ENCODE measurements at regions not wholly inside any gene's neighbourhood (a gene's known extent, or its start where the extent isn't known, plus 50 kb on each side); places are given as distances from the start of the nearest gene placed in this dataset.

GRCh38 chr4:143083756-143084472 is 100.8 kb upstream of the USP38 start:
- peak; percentile 53 for DNase-seq

GRCh38 chr4:143084566-143084965 is 100.2 kb upstream of the USP38 start:
- DNase-seq = no peak

DNA sequence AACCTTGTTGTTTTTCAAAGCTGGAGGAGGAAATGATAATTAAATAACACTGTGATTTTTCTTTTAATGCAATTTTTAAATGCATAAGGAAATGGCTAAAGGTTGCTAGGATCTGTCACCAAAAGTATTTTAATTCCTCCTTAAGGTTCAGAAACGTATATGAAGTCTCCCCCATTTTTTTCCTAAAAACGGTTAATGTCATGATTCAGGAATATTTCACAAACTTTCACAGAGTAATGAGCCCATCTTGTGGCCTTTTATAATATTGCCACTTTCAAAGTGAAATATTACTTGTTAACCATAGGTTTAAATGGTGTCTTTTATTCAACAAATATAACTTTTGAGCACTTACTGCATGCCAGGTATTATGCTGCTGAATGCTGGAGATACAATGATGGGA is 99.5 kb upstream of the USP38 start:
- peak; percentile 72 for DNase-seq

- DNase-seq = peak; percentile 53
These were observed 99.1 kb upstream of the USP38 start for GRCh38 chr4:143085659-143086058.

DNA sequence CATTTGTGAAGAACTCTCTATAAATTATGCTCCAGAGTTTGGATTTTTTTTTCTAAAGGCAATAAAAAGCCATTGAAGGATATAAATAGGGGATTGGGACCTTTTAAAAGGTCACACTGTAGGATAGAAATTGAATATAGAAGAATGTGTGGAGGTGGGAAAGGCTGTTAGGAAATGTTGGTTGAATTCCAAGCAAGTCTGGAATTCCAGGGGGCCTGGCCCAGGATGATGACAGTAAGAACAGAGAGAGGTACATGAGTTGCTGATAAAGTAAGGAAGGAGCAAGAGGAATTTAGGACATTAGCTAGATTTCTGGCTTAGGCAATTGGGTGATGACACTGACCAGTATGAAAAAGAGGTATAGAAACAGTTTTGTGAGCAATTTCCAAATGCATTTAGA is 95.4 kb upstream of the USP38 start:
- no peak for DNase-seq

- no peak for DNase-seq
These were observed 94.9 kb upstream of the USP38 start for GRCh38 chr4:143089847-143090246.

- DNase-seq = no peak
These were observed 92.9 kb upstream of the USP38 start for GRCh38 chr4:143091862-143092261.

DNA sequence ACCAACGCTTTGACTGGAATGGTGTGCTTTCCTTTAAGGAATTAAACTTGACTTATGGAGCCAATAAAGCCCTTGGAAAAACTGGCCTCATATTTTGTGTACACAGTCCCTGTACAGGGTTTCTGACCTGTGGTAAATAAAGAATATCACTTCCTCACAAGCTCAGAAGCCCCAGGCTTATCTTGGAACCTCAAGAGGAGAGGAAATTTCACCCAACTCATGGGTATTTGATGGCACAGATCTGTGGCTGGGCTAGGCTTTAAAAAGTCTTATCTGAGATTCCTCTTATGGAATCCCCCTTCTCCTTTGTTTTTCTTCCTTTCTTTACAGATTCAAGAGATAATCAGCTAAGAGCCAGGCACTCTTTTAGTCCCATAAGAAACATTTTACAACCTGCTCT is 89.3 kb upstream of the USP38 start:
- peak; percentile 62 for DNase-seq

DNA sequence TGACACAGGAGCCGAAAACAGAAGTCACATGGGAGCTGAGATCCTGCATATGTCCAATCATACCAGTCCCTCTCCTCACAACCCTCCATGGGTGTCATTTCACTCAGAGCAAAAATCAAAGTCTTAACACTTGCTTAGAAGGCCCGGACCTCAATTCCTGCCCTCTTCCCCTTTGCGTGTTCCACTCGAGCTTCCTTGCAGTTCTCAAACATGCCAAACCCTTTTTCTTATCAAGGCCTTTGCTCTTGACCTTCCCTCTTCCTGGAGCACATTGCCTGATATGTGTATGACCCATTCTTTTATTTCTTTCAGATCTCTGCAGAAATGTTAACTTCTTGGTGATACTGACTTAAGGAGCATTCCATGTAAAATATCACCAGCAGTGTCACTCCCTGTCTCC is 87.0 kb upstream of the USP38 start:
- DNase-seq = no peak

DNA sequence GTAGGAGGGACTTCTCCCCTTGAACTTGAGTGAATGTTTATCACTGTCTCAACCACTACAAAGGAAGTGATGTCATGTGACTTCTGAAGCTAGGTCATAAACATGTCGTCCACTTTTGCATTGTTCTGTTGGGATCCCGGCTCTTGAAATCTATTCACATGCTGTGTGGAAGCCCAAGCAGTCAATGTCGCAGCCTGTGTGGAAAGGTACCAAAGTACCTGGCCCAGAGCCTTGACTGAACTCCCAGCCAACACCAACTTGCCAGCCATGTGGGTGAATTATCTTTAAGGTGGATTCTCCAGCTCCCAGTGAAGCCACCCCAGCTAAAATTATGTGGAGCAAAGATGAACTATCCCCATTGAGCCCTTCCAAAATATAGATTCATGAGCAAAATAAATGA is 85.0 kb upstream of the USP38 start:
- DNase-seq = no peak

- no peak for DNase-seq
These were observed 75.3 kb upstream of the USP38 start for GRCh38 chr4:143109376-143109775.

DNA sequence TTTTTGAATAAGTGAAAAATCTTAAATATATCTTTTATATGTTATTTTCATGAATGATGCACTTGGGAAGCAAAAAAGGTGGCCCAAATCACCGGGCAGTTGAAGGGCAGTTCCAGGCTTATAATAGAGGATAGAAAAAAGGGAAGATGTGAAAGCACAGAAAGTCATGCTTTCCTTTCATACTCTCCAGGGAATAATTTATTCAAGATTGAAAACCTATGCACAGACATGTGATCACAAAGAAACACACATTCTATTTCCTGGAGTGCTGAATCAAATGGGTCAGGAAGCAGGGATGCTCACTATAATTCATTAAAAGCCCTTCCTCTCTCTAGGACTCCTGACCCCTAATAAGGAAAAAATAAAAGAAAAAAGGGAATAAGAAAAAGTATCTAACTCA is 66.1 kb upstream of the USP38 start:
- DNase-seq = no peak

DNA sequence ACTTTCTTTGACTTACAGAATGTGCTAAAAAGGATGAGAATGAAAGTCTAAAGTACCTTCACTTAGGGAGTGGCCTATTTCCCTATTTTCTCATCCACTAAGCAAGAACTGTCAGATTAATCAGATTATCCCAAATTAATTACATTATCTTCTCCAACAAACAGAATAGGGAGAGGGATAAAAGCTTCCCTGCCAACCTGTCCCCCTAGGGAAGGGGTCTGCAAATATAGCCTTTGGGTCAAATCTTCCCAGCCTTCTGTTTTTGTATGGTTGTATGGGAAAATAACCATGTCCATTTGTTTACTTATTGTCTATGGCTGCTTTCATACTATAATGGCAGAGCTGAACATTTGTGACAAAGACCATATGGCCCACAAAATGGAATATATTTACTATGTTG is 57.1 kb upstream of the USP38 start:
- no peak for DNase-seq

DNA sequence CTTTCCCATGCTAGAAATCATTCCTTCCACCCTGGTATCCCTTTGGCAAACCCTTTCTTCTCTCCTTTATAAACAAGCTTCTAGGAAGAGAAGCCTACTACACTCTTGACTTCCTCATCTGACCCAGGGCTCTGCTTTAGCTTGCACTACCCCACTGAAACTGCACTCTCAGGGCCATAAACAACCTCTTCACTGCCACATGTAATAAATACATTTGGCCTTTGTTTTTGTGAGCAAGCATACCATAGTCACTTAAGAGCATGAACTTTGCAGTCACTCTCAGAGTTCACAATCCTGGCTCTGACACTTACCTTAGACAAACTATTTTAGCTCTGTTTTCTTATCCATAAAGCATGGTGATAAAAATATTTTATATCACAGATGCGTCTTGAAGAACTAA is 50.7 kb upstream of the USP38 start:
- DNase-seq = no peak
